ENCODE measurements at regions not wholly inside any gene's neighbourhood (a gene's known extent, or its start where the extent isn't known, plus 50 kb on each side); places are given as distances from the start of the nearest gene placed in this dataset.
A peak's percentile ranks its signal among the peaks of the same experiment; 100 is the strongest.

GRCh38 chr12:98409548-98409947, 105.8 kb upstream of the TMPO start:
- CTCF ChIA-PET: no interaction called here
- peaks cover 12% of the 10 kb centered on the region for H3K4me1 Mint-ChIP-seq
- POLR2A ChIA-PET: no interaction called here

DNA sequence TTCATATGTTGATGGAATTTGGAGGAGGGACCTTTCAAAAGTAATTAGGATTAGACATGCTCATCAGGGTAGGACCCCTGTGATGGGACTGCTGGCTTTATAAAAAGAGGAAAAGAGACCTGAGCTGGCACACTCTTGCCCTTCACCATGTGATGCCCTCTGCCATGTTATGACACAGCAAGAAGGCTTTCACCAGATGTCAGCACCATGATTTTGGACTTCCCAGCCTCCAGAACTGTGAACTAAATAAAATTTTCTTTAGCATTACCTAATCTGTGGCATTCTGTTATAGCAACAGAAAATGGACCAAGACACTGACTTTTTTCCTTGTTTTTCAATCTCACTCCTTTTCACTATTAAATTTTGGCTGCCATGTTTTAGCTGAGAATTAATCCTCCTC, 105.0 kb upstream of the TMPO start:
- Mint-ChIP-seq H3K4me1 (peaks cover 12% of the 10 kb centered on the region), H3K27ac (no peak overlapping the region), H3K36me3 (ENCODE audit: low read depth) (no peaks in the 10 kb centered on the region), H3K27me3 (peaks cover 25% of the 10 kb centered on the region), H3K9me3 (no peaks in the 10 kb centered on the region), H3K4me3 (no peak overlapping the region)
- POLR2A ChIA-PET: interaction anchor here (0.8 kb wide), 1 partner anchor 106 kb away, joined by 3 read pairs; no protein-coding TSS in a partner anchor
- no peak for DNase-seq
- CTCF ChIA-PET: no interaction called here

More at GRCh38 chr12:98409548-98409947, 105.8 kb upstream of the TMPO start:
- Mint-ChIP-seq H3K9me3 (no peaks in the 10 kb centered on the region), H3K36me3 (ENCODE audit: low read depth) (no peaks in the 10 kb centered on the region), H3K27ac (no peak overlapping the region), H3K27me3 (peaks cover 24% of the 10 kb centered on the region), H3K4me3 (no peak overlapping the region)
- no peak for DNase-seq

DNA sequence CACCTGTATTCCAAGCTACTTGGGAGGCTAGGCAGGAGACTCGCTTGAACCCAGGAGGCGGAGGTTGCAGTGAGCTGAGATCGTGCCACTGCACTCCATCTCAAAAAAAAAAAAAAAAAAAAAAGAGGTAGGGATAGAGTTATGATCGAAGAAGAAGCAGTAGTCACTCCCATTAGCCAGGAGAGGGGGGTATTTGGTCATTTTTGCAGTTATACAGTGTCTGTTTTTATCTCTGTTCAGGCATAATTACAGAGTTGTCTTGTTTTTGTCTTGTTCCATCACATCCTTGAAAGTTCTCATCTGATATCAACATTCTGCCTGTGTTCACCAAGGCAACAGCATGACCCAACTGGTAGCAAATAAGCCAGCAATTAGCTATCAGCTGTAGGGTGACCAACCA, 98.5 kb upstream of the TMPO start:
- H3K4me3 Mint-ChIP-seq: no peak overlapping the region
- H3K4me1 Mint-ChIP-seq: peaks cover 4% of the 10 kb centered on the region
- H3K9me3 Mint-ChIP-seq: no peaks in the 10 kb centered on the region
- H3K27me3 Mint-ChIP-seq: peaks cover 20% of the 10 kb centered on the region
- ChIA-PET POLR2A (no interaction called here), CTCF (no interaction called here)
- DNase-seq: no peak
- H3K36me3 Mint-ChIP-seq (ENCODE audit: low read depth): no peaks in the 10 kb centered on the region
- no peak overlapping the region for H3K27ac Mint-ChIP-seq

GRCh38 chr12:98417266-98417665, 98.1 kb upstream of the TMPO start:
- ChIA-PET CTCF (interaction anchor here (0.8 kb wide), 1 partner anchor 11 kb away, joined by 3 read pairs; no protein-coding TSS in a partner anchor), POLR2A (no interaction called here)
- no peak for DNase-seq
- Mint-ChIP-seq H3K36me3 (ENCODE audit: low read depth) (no peaks in the 10 kb centered on the region), H3K4me3 (no peak overlapping the region), H3K27me3 (peaks cover 18% of the 10 kb centered on the region), H3K4me1 (peaks cover 4% of the 10 kb centered on the region), H3K9me3 (no peaks in the 10 kb centered on the region), H3K27ac (no peak overlapping the region)

- ChIA-PET CTCF (interaction anchor here (0.8 to 1.4 kb wide), 2 partner anchors 12 to 20 kb away, joined by 3 read pairs; no protein-coding TSS in a partner anchor), POLR2A (no interaction called here)
- Mint-ChIP-seq H3K4me1 (peaks cover 4% of the 10 kb centered on the region), H3K9me3 (no peaks in the 10 kb centered on the region), H3K36me3 (ENCODE audit: low read depth) (no peaks in the 10 kb centered on the region), H3K27me3 (peaks cover 12% of the 10 kb centered on the region), H3K4me3 (no peak overlapping the region), H3K27ac (no peak overlapping the region)
- no peak for DNase-seq
Observed at GRCh38 chr12:98418357-98419075, 96.9 kb upstream of the TMPO start.

DNA sequence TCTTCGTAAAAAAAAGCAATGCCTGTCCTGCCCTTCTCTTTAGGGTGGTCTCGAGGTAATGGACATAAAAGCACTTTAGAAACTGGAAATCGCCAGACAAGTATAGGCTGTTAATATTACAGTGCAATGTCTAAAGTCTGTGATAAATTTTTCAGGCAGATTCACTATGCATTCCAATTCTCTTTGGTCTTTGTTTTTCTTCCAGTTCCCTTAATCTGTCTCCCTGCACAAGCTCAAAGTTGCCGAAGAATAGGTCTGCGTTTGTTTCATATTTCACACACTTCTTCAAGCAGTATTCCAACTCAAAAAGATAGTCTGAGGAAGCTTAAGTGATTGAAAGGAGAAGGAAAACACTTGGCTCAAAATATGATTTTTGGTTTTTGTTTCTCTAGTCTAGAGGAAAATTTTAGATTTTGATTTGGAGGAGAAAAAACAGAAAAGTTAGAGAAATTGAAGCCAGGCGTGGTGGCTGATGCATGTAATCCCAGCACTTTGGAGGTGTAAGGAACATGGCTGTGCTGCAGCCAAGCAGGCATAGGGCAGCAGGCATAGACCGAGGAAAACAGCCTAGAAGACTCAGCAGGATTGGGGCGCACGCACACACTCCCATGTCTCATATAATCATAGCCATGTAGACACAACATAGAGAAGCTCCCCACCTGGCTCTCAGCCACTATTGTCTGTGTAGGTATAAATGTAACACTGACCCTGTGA, 96.2 kb upstream of the TMPO start:
- H3K27me3 Mint-ChIP-seq: peaks cover 12% of the 10 kb centered on the region
- no peaks in the 10 kb centered on the region for H3K9me3 Mint-ChIP-seq
- H3K27ac Mint-ChIP-seq: no peak overlapping the region
- POLR2A ChIA-PET: no interaction called here
- peaks cover 4% of the 10 kb centered on the region for H3K4me1 Mint-ChIP-seq
- H3K36me3 Mint-ChIP-seq (ENCODE audit: low read depth): no peaks in the 10 kb centered on the region
- no peak for DNase-seq
- H3K4me3 Mint-ChIP-seq: no peak overlapping the region
- CTCF ChIA-PET: interaction anchor here (1.1 to 1.4 kb wide), 2 partner anchors 20 to 72 kb away, joined by 3 read pairs; no protein-coding TSS in a partner anchor

- peaks cover 6% of the 10 kb centered on the region for H3K4me1 Mint-ChIP-seq
- H3K27me3 Mint-ChIP-seq: peaks cover 10% of the 10 kb centered on the region
- H3K4me3 Mint-ChIP-seq: no peak overlapping the region
- no peak for DNase-seq
- no peak overlapping the region for H3K27ac Mint-ChIP-seq
- POLR2A ChIA-PET: no interaction called here
- H3K36me3 Mint-ChIP-seq (ENCODE audit: low read depth): no peaks in the 10 kb centered on the region
- no peaks in the 10 kb centered on the region for H3K9me3 Mint-ChIP-seq
- CTCF ChIA-PET: interaction anchor here (1.1 to 1.4 kb wide), 2 partner anchors 21 to 71 kb away, joined by 3 read pairs; no protein-coding TSS in a partner anchor
Observed at GRCh38 chr12:98419795-98420404, 95.5 kb upstream of the TMPO start.

GRCh38 chr12:98420461-98420860, 94.9 kb upstream of the TMPO start:
- DNase-seq: no peak
- peaks cover 7% of the 10 kb centered on the region for H3K4me1 Mint-ChIP-seq
- peaks cover 10% of the 10 kb centered on the region for H3K27me3 Mint-ChIP-seq
- no peaks in the 10 kb centered on the region for H3K36me3 Mint-ChIP-seq (ENCODE audit: low read depth)
- H3K27ac Mint-ChIP-seq: no peak overlapping the region
- ChIA-PET POLR2A (no interaction called here), CTCF (no interaction called here)
- H3K9me3 Mint-ChIP-seq: no peaks in the 10 kb centered on the region
- H3K4me3 Mint-ChIP-seq: no peak overlapping the region

DNA sequence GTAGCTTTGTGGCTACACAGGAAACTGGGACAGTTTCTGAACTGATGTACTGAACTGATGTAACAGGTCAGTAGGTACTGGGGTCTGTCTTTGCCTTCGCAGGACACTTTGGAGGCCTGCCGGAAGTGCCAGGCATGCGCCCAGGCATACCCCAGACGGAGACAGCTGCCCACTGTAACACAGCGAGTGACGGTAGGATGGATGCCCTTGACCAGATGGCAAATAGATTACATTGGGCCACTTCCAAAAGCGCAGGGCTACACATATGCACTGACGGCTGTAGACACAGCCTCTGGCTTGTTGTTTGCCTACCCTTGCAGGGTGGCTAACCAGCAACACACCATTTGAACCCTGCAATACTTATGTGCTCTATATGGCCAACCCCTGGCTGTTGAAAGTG, 94.1 kb upstream of the TMPO start:
- POLR2A ChIA-PET: no interaction called here
- peaks cover 7% of the 10 kb centered on the region for H3K4me1 Mint-ChIP-seq

DNA sequence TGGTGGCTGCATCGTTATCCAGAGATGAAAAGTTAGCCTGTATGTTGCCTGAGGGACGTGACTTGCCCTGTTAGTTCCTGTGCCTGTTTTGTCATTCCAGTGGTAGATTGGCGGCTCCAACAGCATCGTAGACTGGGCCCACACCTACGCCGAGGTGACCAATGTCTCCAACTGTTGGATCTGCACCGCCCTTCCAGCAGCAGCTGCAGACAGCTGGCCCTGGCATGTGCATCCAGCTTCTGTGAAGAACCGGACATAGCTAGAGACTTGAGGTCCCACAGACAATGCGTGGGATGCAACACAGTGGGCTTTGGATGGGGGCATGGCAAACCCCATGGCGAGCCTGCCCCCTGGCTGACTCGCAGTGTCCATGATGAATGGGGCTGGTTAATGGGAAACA, 93.0 kb upstream of the TMPO start:
- H3K9me3 Mint-ChIP-seq: no peaks in the 10 kb centered on the region
- no peaks in the 10 kb centered on the region for H3K36me3 Mint-ChIP-seq (ENCODE audit: low read depth)
- H3K27ac Mint-ChIP-seq: no peak overlapping the region
- CTCF ChIA-PET: no interaction called here
- H3K27me3 Mint-ChIP-seq: peaks cover 5% of the 10 kb centered on the region
- POLR2A ChIA-PET: no interaction called here
- H3K4me3 Mint-ChIP-seq: no peak overlapping the region
- no peak for DNase-seq
- peaks cover 6% of the 10 kb centered on the region for H3K4me1 Mint-ChIP-seq

More for the DNA sequence above, 94.1 kb upstream of the TMPO start:
- no peak for DNase-seq
- Mint-ChIP-seq H3K27ac (no peak overlapping the region), H3K4me3 (no peak overlapping the region), H3K9me3 (no peaks in the 10 kb centered on the region), H3K27me3 (peaks cover 8% of the 10 kb centered on the region), H3K36me3 (ENCODE audit: low read depth) (no peaks in the 10 kb centered on the region)
- CTCF ChIA-PET: no interaction called here

DNA sequence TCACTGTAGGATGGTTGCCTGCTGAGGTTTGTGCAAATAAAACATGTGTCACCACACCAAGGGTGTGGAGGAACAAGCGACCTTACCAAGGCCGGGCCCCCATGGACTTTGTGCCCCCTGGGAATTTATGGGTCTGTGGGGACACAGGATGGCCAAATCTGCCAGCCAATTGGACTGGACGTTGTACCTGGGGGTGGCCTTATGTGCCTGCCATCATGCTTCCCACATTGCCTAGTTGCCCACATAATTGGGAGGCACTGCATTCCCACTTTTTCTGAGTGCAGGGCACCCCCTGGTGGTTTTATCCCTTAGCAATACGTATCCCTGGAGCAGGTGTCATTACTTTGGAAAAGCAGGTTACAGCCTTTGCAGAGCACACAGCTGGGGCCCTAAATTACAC, 92.6 kb upstream of the TMPO start:
- peaks cover 5% of the 10 kb centered on the region for H3K4me1 Mint-ChIP-seq
- H3K4me3 Mint-ChIP-seq: no peak overlapping the region
- CTCF ChIA-PET: no interaction called here
- H3K9me3 Mint-ChIP-seq: no peaks in the 10 kb centered on the region
- no peaks in the 10 kb centered on the region for H3K36me3 Mint-ChIP-seq (ENCODE audit: low read depth)
- H3K27ac Mint-ChIP-seq: no peak overlapping the region
- POLR2A ChIA-PET: no interaction called here
- no peak for DNase-seq
- H3K27me3 Mint-ChIP-seq: peaks cover 3% of the 10 kb centered on the region

GRCh38 chr12:98423963-98424362, 91.4 kb upstream of the TMPO start:
- H3K36me3 Mint-ChIP-seq (ENCODE audit: low read depth): no peaks in the 10 kb centered on the region
- peaks cover 3% of the 10 kb centered on the region for H3K27me3 Mint-ChIP-seq
- peaks cover 5% of the 10 kb centered on the region for H3K4me1 Mint-ChIP-seq
- ChIA-PET POLR2A (no interaction called here), CTCF (no interaction called here)
- no peak for DNase-seq
- H3K4me3 Mint-ChIP-seq: no peak overlapping the region
- no peak overlapping the region for H3K27ac Mint-ChIP-seq
- no peaks in the 10 kb centered on the region for H3K9me3 Mint-ChIP-seq

DNA sequence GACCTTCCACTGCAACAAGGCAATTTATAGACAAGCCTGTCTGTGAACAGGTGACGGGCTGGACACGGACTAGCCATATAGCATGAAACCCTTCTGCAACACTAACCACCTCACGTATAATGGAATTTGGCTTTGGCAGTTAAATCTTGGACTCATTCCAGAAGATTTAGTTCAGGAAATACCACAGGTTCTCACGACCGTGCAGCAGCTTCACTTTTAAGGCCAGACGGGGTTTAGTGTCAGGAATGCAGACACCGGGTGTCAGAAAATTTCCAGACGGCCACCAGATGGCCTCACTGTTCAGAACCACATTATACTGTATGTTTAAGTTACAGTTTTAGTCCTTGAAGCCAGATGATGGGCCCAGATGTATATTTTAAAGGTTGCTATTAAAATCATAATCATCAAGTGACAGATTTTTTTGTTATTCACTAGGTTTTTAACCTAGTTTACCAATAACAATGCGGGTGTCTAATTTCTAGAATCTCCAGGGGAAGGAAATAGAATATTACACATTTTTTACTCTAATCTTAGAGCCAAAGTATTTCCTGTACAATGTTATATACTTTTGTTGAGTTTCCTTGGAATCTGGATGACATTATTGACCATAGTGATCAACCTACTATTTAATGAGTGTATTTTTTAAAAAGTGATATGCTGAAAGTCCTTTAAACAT, 90.5 kb upstream of the TMPO start:
- ChIA-PET POLR2A (interaction anchor here (1.5 kb wide), 1 partner anchor 11 kb away, joined by 3 read pairs; no protein-coding TSS in a partner anchor), CTCF (interaction anchor here (0.5 to 1.2 kb wide), 5 partner anchors 28 to 1386 kb away, joined by 3 to 5 read pairs (median 4); no protein-coding TSS in a partner anchor)
- no peaks in the 10 kb centered on the region for H3K36me3 Mint-ChIP-seq (ENCODE audit: low read depth)
- H3K4me1 Mint-ChIP-seq: peaks cover 3% of the 10 kb centered on the region
- no peak overlapping the region for H3K4me3 Mint-ChIP-seq
- no peak overlapping the region for H3K27ac Mint-ChIP-seq
- DNase-seq: peak; percentile 60
- H3K9me3 Mint-ChIP-seq: no peaks in the 10 kb centered on the region
- no peaks in the 10 kb centered on the region for H3K27me3 Mint-ChIP-seq
